GM06990 (cell line): ENCODE measurements at regions not wholly inside any gene's neighbourhood (a gene's known extent, or its start where the extent isn't known, plus 50 kb on each side); places are given as distances from the start of the nearest gene placed in this dataset.
A peak's percentile ranks its signal among the peaks of the same experiment; 100 is the strongest.

Experiments
- DNase-seq: peaks from one replicate; pipeline ENCODE4 v3.0.0-alpha.2; 2011; ENCODE audit not compliant: insufficient read length; ENCODE audit errors: extremely low read depth
- H3K27me3 ChIP-seq: replicated peaks from 2 replicates; pipeline ENCODE4 v1.6.0; 2011; ENCODE audit warnings: low read length; ENCODE audit not compliant: control insufficient read depth, insufficient read depth
- H3K36me3 ChIP-seq: 2 replicates; pipeline ENCODE4 v1.5.1; 2011; ENCODE audit warnings: low read length; ENCODE audit not compliant: control insufficient read depth, insufficient read depth
- H3K4me3 ChIP-seq: replicated peaks from 2 replicates; pipeline ENCODE4 v1.5.1; 2011; ENCODE audit warnings: low read depth, mild to moderate bottlenecking, control low read depth, low read length
- TF ChIP-seq, protein P1 (sequence below): IDR thresholded peaks from 2 replicates; pipeline ENCODE4 v1.5.1; 2011; ENCODE audit warnings: low read length, control low read depth, mild to moderate bottlenecking, inconsistent platforms; ENCODE audit not compliant: insufficient read depth, poor library complexity, severe bottlenecking

DNA sequence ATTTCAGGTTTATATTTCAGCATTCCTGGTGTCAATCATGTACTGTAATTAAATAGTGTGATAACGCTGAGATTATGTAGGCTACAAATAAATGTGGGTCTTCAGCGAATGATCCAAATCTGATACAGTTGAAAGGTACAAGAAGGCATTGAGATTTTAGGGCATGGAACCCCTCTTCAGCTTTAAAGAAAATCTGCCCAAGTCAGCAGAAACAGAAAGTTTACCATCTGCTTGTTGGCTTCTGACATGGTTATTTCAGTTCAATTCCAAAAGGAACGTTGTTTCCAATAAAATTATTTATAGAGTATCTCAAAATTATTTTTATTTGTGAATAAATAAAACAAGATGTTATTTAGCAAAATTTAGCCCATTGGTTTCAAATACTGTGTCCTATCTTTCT is 400.2 kb upstream of the RORA start:
- H3K27me3 ChIP-seq, result no peaks in the 10 kb centered on the region
- H3K36me3 ChIP-seq, result no peaks in the 10 kb centered on the region
- TF ChIP-seq, protein P1, sequence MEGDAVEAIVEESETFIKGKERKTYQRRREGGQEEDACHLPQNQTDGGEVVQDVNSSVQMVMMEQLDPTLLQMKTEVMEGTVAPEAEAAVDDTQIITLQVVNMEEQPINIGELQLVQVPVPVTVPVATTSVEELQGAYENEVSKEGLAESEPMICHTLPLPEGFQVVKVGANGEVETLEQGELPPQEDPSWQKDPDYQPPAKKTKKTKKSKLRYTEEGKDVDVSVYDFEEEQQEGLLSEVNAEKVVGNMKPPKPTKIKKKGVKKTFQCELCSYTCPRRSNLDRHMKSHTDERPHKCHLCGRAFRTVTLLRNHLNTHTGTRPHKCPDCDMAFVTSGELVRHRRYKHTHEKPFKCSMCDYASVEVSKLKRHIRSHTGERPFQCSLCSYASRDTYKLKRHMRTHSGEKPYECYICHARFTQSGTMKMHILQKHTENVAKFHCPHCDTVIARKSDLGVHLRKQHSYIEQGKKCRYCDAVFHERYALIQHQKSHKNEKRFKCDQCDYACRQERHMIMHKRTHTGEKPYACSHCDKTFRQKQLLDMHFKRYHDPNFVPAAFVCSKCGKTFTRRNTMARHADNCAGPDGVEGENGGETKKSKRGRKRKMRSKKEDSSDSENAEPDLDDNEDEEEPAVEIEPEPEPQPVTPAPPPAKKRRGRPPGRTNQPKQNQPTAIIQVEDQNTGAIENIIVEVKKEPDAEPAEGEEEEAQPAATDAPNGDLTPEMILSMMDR, result no peak
- no peak for DNase-seq
- no peak overlapping the region for H3K4me3 ChIP-seq

DNA sequence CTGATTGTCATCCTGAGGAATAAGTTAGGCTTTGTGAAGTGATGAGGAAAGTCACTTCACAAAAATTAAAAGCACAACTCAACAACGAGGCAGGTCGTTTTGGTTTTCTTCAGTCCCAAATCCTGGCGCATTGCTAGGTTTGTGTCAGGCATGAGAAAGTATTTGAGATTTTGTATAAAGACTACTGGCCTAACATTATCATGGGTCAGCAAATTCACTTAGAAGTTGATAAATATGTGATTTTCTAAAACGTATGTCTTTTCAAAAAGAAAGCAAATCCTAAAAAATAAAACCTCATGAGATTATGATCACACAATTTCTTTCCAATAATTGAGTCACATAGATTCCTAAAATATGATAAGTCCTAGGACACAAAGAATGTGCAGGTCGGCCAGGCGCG is 395.8 kb upstream of the RORA start:
- no peak for DNase-seq
- H3K4me3 ChIP-seq, result no peak overlapping the region
- H3K27me3 ChIP-seq, result no peaks in the 10 kb centered on the region
- TF ChIP-seq, protein P1, result no peak
- H3K36me3 ChIP-seq, result no peaks in the 10 kb centered on the region

DNA sequence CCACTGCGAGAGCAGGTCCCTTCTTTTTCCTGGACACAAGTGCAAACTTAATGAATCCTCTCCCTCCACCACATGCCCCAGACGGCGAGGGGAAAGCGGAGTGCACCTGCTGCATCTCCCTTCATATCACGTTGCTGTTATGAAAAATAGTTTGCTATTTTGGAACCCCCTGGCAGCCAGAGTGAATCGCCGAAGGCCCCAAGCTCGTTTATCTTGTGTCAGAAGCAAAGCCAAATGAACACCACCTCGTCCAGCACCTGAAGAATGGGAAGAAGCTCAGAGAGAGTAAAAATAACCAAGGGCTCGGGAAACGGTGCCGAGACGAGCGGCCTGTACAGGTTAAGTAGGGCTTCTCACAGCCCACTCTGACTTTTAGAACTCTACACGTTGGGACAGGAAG is 394.6 kb upstream of the RORA start:
- Histone ChIP-seq H3K36me3 (no peaks in the 10 kb centered on the region), H3K4me3 (no peak overlapping the region), H3K27me3 (no peaks in the 10 kb centered on the region)
- TF ChIP-seq, protein P1, result no peak
- DNase-seq, result no peak

DNA sequence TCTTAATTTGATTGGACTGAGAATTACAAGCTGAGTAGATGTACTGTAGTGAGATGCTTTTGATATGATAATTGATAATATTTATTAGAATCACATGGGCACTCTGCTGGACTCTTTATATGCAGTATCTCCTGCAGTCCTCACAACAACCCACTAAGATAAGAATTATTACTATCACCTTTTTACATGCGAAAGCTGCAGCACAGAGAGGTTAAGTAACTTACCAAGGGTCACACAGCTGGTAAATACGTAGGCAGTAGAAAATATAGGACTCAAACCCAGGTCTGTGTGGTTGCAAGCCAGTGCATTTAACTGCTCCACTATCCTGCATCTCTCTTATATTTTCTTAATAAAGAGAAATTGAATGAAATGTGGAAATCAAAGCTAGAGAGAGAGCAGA is 392.8 kb upstream of the RORA start:
- Histone ChIP-seq H3K36me3 (no peaks in the 10 kb centered on the region), H3K4me3 (no peak overlapping the region), H3K27me3 (no peaks in the 10 kb centered on the region)
- no peak for DNase-seq
- TF ChIP-seq, protein P1, result no peak

DNA sequence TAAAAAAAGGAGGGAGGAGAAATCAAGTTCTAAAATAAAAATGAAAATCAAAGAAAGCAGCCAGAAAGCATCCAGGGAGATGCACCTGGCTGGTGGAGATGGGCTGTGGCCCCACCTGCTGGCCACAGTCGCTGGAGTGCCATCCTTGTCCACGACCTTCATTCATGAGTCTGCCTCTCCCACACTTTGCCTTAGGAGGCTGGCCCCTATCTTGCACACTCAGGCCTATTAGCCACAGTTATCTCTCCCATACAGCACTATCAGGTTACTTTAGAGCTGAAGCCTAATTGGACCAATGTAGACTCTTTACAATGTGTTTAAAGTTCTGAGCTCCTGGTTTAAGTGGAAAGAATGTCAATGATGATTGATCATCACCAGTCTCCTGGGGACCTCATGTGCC is 392.0 kb upstream of the RORA start:
- DNase-seq, result no peak
- TF ChIP-seq, protein P1, result peak; percentile 59
- H3K36me3 ChIP-seq, result no peaks in the 10 kb centered on the region
- no peak overlapping the region for H3K4me3 ChIP-seq
- H3K27me3 ChIP-seq, result no peaks in the 10 kb centered on the region

DNA sequence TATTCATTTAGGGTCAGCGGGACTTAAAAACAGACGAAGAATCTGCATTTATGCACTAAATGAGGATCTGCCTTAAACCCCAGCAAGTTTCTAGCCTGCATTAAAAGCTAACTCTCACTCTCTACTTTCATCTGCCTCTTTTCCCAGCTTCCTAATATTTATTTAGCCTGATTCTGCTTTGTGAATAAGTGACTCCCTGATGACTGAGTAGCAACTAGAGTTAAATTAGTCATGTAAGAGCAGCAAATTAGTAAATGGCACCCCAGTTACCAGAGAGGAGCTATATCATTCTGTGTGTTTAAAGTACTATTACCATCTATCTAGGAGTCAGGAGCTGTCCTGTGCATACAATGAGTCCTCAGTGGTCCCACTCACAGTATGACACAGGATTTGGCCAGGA is 391.0 kb upstream of the RORA start:
- no peak for DNase-seq
- no peak overlapping the region for H3K4me3 ChIP-seq
- TF ChIP-seq, protein P1, result no peak
- H3K36me3 ChIP-seq, result no peaks in the 10 kb centered on the region
- no peaks in the 10 kb centered on the region for H3K27me3 ChIP-seq
